K562 (cell line): ENCODE measurements at regions not wholly inside any gene's neighbourhood (a gene's known extent, or its start where the extent isn't known, plus 50 kb on each side); places are given as distances from the start of the nearest gene placed in this dataset.

Source experiments
- ELK1 ChIP-seq: sonication (generic); formaldehyde crosslinking; IDR thresholded peaks from 2 replicates; pipeline ENCODE4 v1.8.1; 2022; ENCODE audit warnings: missing genetic modification reagents
- EZH2 ChIP-seq: IDR thresholded peaks from 2 replicates; pipeline ENCODE4 v1.6.1; 2012; ENCODE audit warnings: low read depth, mild to moderate bottlenecking, inconsistent platforms, low read length, borderline replicate concordance
- MCM2 ChIP-seq: fragments of 450-650 bp; IDR thresholded peaks from 2 replicates; pipeline ENCODE4 v1.6.1; 2017; ENCODE audit warnings: low read depth, mild to moderate bottlenecking
- NR1H2 ChIP-seq: sonication (generic); formaldehyde crosslinking; IDR thresholded peaks from 2 replicates; pipeline ENCODE4 v1.4.0; 2020; ENCODE audit warnings: mild to moderate bottlenecking, missing genetic modification reagents
- TF ChIP-seq, protein P1 (sequence below): fragments of 250-450 bp; sonication (Bioruptor Pico); IDR thresholded peaks from 2 replicates; pipeline ENCODE4 v1.5.0; 2020; ENCODE audit warnings: mild to moderate bottlenecking, borderline replicate concordance

DNA sequence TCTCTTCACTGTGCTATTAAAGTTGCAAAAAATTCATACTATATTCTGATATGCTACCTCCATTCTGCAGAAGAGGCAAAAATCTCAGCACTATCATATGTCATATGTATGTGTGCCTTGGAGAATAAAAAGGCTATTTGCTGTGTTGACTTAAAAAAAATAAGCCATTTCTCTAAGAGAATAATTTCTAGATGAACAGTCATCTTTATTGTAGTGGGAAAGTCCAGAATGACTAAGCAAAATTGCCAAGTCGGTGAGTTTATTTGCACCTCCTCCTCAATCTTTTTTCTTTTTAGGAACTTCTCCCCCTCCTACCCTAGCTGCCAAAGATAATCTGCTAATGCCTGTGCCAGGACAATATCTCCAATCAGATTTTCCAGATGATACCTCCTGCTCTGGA lies 353.8 kb upstream of the FAR2 start:
- TF ChIP-seq ELK1 (CRISPR knock-in tag) (no peak), MCM2 (no peak), EZH2 (no peak), NR1H2 (CRISPR knock-in tag) (no peak)
- TF ChIP-seq, protein P1, sequence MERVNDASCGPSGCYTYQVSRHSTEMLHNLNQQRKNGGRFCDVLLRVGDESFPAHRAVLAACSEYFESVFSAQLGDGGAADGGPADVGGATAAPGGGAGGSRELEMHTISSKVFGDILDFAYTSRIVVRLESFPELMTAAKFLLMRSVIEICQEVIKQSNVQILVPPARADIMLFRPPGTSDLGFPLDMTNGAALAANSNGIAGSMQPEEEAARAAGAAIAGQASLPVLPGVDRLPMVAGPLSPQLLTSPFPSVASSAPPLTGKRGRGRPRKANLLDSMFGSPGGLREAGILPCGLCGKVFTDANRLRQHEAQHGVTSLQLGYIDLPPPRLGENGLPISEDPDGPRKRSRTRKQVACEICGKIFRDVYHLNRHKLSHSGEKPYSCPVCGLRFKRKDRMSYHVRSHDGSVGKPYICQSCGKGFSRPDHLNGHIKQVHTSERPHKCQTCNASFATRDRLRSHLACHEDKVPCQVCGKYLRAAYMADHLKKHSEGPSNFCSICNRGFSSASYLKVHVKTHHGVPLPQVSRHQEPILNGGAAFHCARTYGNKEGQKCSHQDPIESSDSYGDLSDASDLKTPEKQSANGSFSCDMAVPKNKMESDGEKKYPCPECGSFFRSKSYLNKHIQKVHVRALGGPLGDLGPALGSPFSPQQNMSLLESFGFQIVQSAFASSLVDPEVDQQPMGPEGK (CRISPR knock-in tag) = no peak
